ENCODE measurements at regions not wholly inside any gene's neighbourhood (a gene's known extent, or its start where the extent isn't known, plus 50 kb on each side); places are given as distances from the start of the nearest gene placed in this dataset.

GRCh38 chrX:4978613-4979012 lies 1250.1 kb downstream of the NLGN4X start:
- Mint-ChIP-seq H3K9me3 (ENCODE audit: low read depth) (peaks cover 8% of the 10 kb centered on the region), H3K27me3 (ENCODE audit: low read depth) (no peaks in the 10 kb centered on the region), H3K4me1 (ENCODE audit: low read depth) (no peaks in the 10 kb centered on the region), H3K27ac (ENCODE audit: unreplicated experiment) (no peak overlapping the region), H3K36me3 (ENCODE audit: low read depth) (no peaks in the 10 kb centered on the region), H3K4me3 (ENCODE audit: unreplicated experiment) (no peak overlapping the region)
- DNase-seq (ENCODE audit: low spot score) = no peak
- TF ChIP-seq CTCF (IDR thresholded peaks at IDR 0.05) = no peak

- no peak overlapping the region for H3K27ac Mint-ChIP-seq (ENCODE audit: unreplicated experiment)
- no peaks in the 10 kb centered on the region for H3K4me1 Mint-ChIP-seq (ENCODE audit: low read depth)
- no peak for DNase-seq (ENCODE audit: low spot score)
- peaks cover 15% of the 10 kb centered on the region for H3K9me3 Mint-ChIP-seq (ENCODE audit: low read depth)
- H3K36me3 Mint-ChIP-seq (ENCODE audit: low read depth) = no peaks in the 10 kb centered on the region
- H3K4me3 Mint-ChIP-seq (ENCODE audit: unreplicated experiment) = no peak overlapping the region
- no peaks in the 10 kb centered on the region for H3K27me3 Mint-ChIP-seq (ENCODE audit: low read depth)
- no peak for TF ChIP-seq CTCF (IDR thresholded peaks at IDR 0.05)
These were observed 1257.0 kb downstream of the NLGN4X start for GRCh38 chrX:4971646-4972045.

- Mint-ChIP-seq H3K9me3 (ENCODE audit: low read depth) (peaks cover 15% of the 10 kb centered on the region), H3K4me1 (ENCODE audit: low read depth) (no peaks in the 10 kb centered on the region), H3K27ac (ENCODE audit: unreplicated experiment) (no peak overlapping the region), H3K36me3 (ENCODE audit: low read depth) (no peaks in the 10 kb centered on the region), H3K27me3 (ENCODE audit: low read depth) (no peaks in the 10 kb centered on the region), H3K4me3 (ENCODE audit: unreplicated experiment) (no peak overlapping the region)
- no peak for DNase-seq (ENCODE audit: low spot score)
- no peak for TF ChIP-seq CTCF (IDR thresholded peaks at IDR 0.05)
These were observed 1250.7 kb upstream of the PRKX start for GRCh38 chrX:4964112-4964511.

- Mint-ChIP-seq H3K9me3 (ENCODE audit: low read depth) (peaks cover 14% of the 10 kb centered on the region), H3K4me3 (ENCODE audit: unreplicated experiment) (no peak overlapping the region), H3K36me3 (ENCODE audit: low read depth) (no peaks in the 10 kb centered on the region), H3K4me1 (ENCODE audit: low read depth) (no peaks in the 10 kb centered on the region), H3K27me3 (ENCODE audit: low read depth) (no peaks in the 10 kb centered on the region), H3K27ac (ENCODE audit: unreplicated experiment) (no peak overlapping the region)
- DNase-seq (ENCODE audit: low spot score) = no peak
- TF ChIP-seq CTCF (IDR thresholded peaks at IDR 0.05) = no peak
These were observed 1250.0 kb upstream of the PRKX start for GRCh38 chrX:4963432-4963831.

- Mint-ChIP-seq H3K27ac (ENCODE audit: unreplicated experiment) (no peak overlapping the region), H3K9me3 (ENCODE audit: low read depth) (peaks cover 5% of the 10 kb centered on the region), H3K4me1 (ENCODE audit: low read depth) (no peaks in the 10 kb centered on the region), H3K4me3 (ENCODE audit: unreplicated experiment) (no peak overlapping the region), H3K36me3 (ENCODE audit: low read depth) (no peaks in the 10 kb centered on the region), H3K27me3 (ENCODE audit: low read depth) (peaks cover 3% of the 10 kb centered on the region)
- no peak for TF ChIP-seq CTCF (IDR thresholded peaks at IDR 0.05)
- no peak for DNase-seq (ENCODE audit: low spot score)
These were observed 1231.3 kb upstream of the PRKX start for GRCh38 chrX:4944767-4945166.
